PC-3 (cell line): ENCODE measurements at regions not wholly inside any gene's neighbourhood (a gene's known extent, or its start where the extent isn't known, plus 50 kb on each side); places are given as distances from the start of the nearest gene placed in this dataset.

Experiments
- ATAC-seq: fragments of 200-7000 bp; cut with Tn5 transposase; 2 replicates; pipeline ENCODE4 v1.9.1; 2020; ENCODE audit warnings: mild to moderate bottlenecking, moderate library complexity
- BruUV-seq: library from RNA; stranded (reverse); fragments of 400-500 nt; replicated peaks from 2 replicates; lab custom pipeline; 2021; lab: Mats Ljungman, UMichigan
- CTCF ChIA-PET: fragments of 300-600 bp; sonication (Branson Sonifier 250); formaldehyde crosslinking; loops from one replicate; lab custom pipeline; 2022; ENCODE audit warnings: antibody characterized with exemption; lab: Charles Lee
- POLR2A ChIA-PET: fragments of 300-600 bp; sonication (Branson Sonifier 250); formaldehyde crosslinking; loops from one replicate; lab custom pipeline; 2022; ENCODE audit warnings: antibody characterized with exemption; ENCODE audit not compliant: unreplicated experiment; lab: Charles Lee
- DNase-seq: peaks from one replicate; pipeline ENCODE4 v3.0.0-alpha.2; 2015
- H2AFZ ChIP-seq: fragments of 300-600 bp; sonication (generic); 2 replicates; pipeline ENCODE4 v1.6.0; 2016; ENCODE audit warnings: antibody characterized with exemption, low read length
- H3F3A ChIP-seq: fragments of 300-600 bp; sonication (generic); one replicate; pipeline ENCODE4 v1.6.0; 2017; ENCODE audit warnings: antibody characterized with exemption, low read length, control low read depth, mild to moderate bottlenecking; ENCODE audit not compliant: unreplicated experiment
- H3K27ac ChIP-seq: fragments of 300-600 bp; sonication (generic); 2 replicates; pipeline ENCODE4 v1.5.1; 2016; ENCODE audit warnings: mild to moderate bottlenecking, low read length
- H3K27me3 ChIP-seq: fragments of 300-600 bp; sonication (generic); 2 replicates; pipeline ENCODE4 v1.6.1; 2016; ENCODE audit warnings: low read length, mixed read lengths
- H3K36me3 ChIP-seq: fragments of 300-600 bp; sonication (generic); 2 replicates; pipeline ENCODE4 v1.6.1; 2016; ENCODE audit warnings: low read depth, mixed run types, low read length, mixed read lengths
- H3K4me1 ChIP-seq: fragments of 300-600 bp; sonication (generic); 2 replicates; pipeline ENCODE4 v1.5.1; 2016; ENCODE audit warnings: low read length; ENCODE audit not compliant: insufficient read depth
- H3K4me2 ChIP-seq: fragments of 300-600 bp; sonication (generic); 2 replicates; pipeline ENCODE4 v1.6.0; 2016; ENCODE audit warnings: low read length
- H3K4me3 ChIP-seq: fragments of 300-600 bp; sonication (generic); 2 replicates; pipeline ENCODE4 v1.5.1; 2016; ENCODE audit warnings: mild to moderate bottlenecking, low read length, mixed read lengths
- H3K79me2 ChIP-seq: fragments of 300-600 bp; sonication (generic); 2 replicates; pipeline ENCODE4 v1.6.1; 2017; ENCODE audit warnings: low read length, mixed read lengths
- H3K9ac ChIP-seq: fragments of 300-600 bp; sonication (generic); 2 replicates; pipeline ENCODE4 v1.6.0; 2016; ENCODE audit warnings: mild to moderate bottlenecking, low read length
- H3K9me2 ChIP-seq: fragments of 300-600 bp; sonication (generic); replicated peaks from 2 replicates; pipeline ENCODE4 v1.6.1; 2016; ENCODE audit warnings: mixed run types, low read length, mixed read lengths
- H3K9me3 ChIP-seq: fragments of 300-600 bp; sonication (generic); 2 replicates; pipeline ENCODE4 v1.6.1; 2016; ENCODE audit warnings: low read length, mixed read lengths
- H4K20me1 ChIP-seq: fragments of 300-600 bp; sonication (generic); 2 replicates; pipeline ENCODE4 v1.6.1; 2016; ENCODE audit warnings: low read length, mixed read lengths
- CTCF ChIP-seq: fragments of 300-600 bp; sonication (generic); conservative IDR thresholded peaks from 2 replicates; pipeline ENCODE4 v1.5.1; 2017; ENCODE audit warnings: antibody characterized with exemption, low read depth, mild to moderate bottlenecking, low read length
- EZH2 ChIP-seq: fragments of 300-600 bp; sonication (generic); IDR thresholded peaks from one replicate; pipeline ENCODE4 v1.6.1; 2017; ENCODE audit warnings: antibody characterized with exemption, mild to moderate bottlenecking, low read length; ENCODE audit not compliant: unreplicated experiment
- EZH2phosphoT487 ChIP-seq: fragments of 300-600 bp; sonication (generic); IDR thresholded peaks from 2 replicates; pipeline ENCODE4 v1.6.1; 2018; ENCODE audit warnings: mild to moderate bottlenecking, antibody characterized with exemption, low read length, borderline replicate concordance
- intact Hi-C: fragments of 100-400 bp; cut with micrococcal nuclease; formaldehyde crosslinking; loops from 2 replicates; pipeline ENCODE4 v1.9.0; 2023

DNA sequence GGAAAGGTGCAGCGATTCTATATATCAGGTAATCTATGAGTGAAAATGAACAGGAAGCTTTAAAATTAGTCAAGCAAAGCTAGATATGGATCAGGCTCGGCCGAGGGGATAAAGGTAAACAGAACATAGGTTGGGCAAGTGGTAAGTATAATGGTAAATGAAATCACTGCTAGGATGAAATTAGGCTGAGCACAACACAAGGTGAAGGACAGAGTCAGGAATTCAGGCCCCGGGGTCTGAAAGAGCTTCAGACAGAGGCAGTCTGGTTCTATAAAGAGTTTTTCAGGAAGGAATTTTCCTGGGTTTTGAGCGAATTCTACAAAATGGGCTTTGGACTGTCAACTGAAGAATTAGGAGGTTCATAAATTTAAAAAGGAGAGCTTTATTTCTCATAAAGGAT, 513.2 kb upstream of the CDH2 start:
- DNase-seq (peak; percentile 29), ATAC-seq (no peak; the same call in 1 of the 2 replicates)
- peaks cover 29% of the 10 kb centered on the region for H3K4me1 ChIP-seq
- H3F3A ChIP-seq: no peaks in the 10 kb centered on the region
- no peak overlapping the region for H2AFZ ChIP-seq
- BruUV-seq: no TSS peak
- H3K27ac ChIP-seq: no peak overlapping the region
- CTCF ChIA-PET: no interaction called here
- TF ChIP-seq CTCF: no peak
- no peak for TF ChIP-seq EZH2phosphoT487
- TF ChIP-seq EZH2: no peak
- no peaks in the 10 kb centered on the region for H3K9me2 ChIP-seq
- no peak overlapping the region for H3K4me3 ChIP-seq
- no peaks in the 10 kb centered on the region for H3K27me3 ChIP-seq
- intact Hi-C loops: no loop called here
- H3K9me3 ChIP-seq: no peaks in the 10 kb centered on the region
- no peak overlapping the region for H3K9ac ChIP-seq
- H4K20me1 ChIP-seq: no peaks in the 10 kb centered on the region
- H3K4me2 ChIP-seq: peak overlapping the region; percentile 31; the same call in 1 of the 2 replicates
- POLR2A ChIA-PET: no interaction called here
- H3K36me3 ChIP-seq: no peaks in the 10 kb centered on the region
- H3K79me2 ChIP-seq: no peaks in the 10 kb centered on the region

DNA sequence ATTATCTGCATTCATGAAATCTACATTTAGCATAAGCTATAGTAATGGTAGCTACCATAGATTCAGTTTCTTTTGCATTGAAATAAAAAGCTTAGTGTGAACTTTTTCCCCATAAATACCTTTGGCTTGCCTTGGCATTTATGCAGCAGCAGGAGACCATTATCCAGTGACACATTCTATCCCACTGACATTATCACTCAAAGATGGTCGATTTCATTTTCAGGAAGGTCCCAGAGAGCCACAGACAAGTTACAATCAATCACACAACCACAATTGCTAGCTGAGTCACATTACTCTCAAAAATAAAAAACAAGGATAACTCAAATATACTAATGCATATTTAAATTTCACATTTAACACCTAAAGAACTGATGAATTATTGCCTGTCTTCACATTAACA, 512.7 kb upstream of the CDH2 start:
- Histone ChIP-seq H3K27me3 (no peaks in the 10 kb centered on the region), H3K27ac (no peak overlapping the region), H3F3A (no peaks in the 10 kb centered on the region), H3K9ac (no peak overlapping the region), H3K4me1 (peaks cover 29% of the 10 kb centered on the region), H3K36me3 (no peaks in the 10 kb centered on the region), H3K4me3 (no peak overlapping the region), H3K9me2 (no peaks in the 10 kb centered on the region), H3K4me2 (peak overlapping the region; percentile 31), H3K79me2 (no peaks in the 10 kb centered on the region), H3K9me3 (no peaks in the 10 kb centered on the region), H4K20me1 (no peaks in the 10 kb centered on the region), H2AFZ (no peak overlapping the region)
- no peak for ATAC-seq
- no TSS peak for BruUV-seq
- POLR2A ChIA-PET: no interaction called here
- CTCF ChIA-PET: interaction anchor here (0.6 kb wide), 1 partner anchor 9 kb away, joined by 3 read pairs; no protein-coding TSS in a partner anchor
- intact Hi-C loops: no loop called here
- no peak for DNase-seq
- TF ChIP-seq EZH2phosphoT487 (no peak), CTCF (no peak), EZH2 (no peak)

DNA sequence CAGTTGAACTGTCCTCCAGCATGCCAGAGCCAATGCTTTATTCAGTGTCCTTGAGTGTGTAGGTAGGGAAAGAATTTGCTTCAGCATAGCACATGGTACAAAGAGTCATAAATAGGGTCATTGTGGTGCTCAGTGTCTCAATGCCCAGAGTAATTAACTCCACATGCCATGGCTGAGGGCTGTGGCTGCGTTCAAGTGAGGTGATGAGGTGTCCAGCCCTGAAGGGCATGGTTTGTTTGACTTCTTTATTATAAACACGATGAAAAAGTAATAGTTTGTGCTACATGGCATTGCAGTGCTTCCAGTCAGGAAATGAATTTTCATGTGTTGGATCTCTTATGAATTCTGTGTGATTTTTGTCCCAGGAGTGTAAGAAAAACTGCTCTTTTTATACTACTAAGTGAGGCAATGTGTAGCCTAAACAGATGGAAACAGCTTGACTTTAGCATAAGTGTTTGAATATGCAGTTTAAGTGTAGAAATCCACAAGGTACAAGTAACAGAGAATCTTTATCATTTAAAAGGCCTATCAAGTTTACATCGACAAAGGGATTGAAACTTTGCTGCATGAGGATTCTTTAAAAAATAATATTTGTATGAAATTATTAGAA, 507.9 kb upstream of the CDH2 start:
- Histone ChIP-seq H3K9me2 (no peaks in the 10 kb centered on the region), H3K4me3 (no peak overlapping the region), H2AFZ (no peak overlapping the region), H3K36me3 (no peaks in the 10 kb centered on the region), H3F3A (no peaks in the 10 kb centered on the region), H3K9me3 (no peaks in the 10 kb centered on the region), H3K9ac (no peak overlapping the region), H3K4me2 (no peak overlapping the region), H3K27ac (no peak overlapping the region), H3K27me3 (no peaks in the 10 kb centered on the region), H3K79me2 (no peaks in the 10 kb centered on the region), H3K4me1 (peaks cover 6% of the 10 kb centered on the region), H4K20me1 (no peaks in the 10 kb centered on the region)
- ChIA-PET CTCF (no interaction called here), POLR2A (no interaction called here)
- no peak; the same call in 1 of the 2 replicates for ATAC-seq
- DNase-seq: no peak
- no TSS peak for BruUV-seq
- TF ChIP-seq CTCF (no peak), EZH2 (no peak), EZH2phosphoT487 (no peak)
- intact Hi-C loops: no loop called here
